Uterus (tissue), 3 donors: ENCODE measurements at regions not wholly inside any gene's neighbourhood (a gene's known extent, or its start where the extent isn't known, plus 50 kb on each side); places are given as distances from the start of the nearest gene placed in this dataset.
"Not testable (repeated sequence)": the region's sequence is repeated elsewhere in the genome, so short reads cannot be mapped to it uniquely, and the experiment has no call there.

Experiments used
- DNase-seq, 2 donors: peaks; one replicate each; pipeline ENCODE4 v3.0.0-alpha.2; 2019 to 2020
- H3K27ac ChIP-seq, 2 donors: fragments of 200-600 bp; sonication (generic); 1 replicate in 1 of 2; 2 replicates in 1 of 2; pipeline ENCODE4 v1.5.1; 2016 to 2018
- H3K27me3 ChIP-seq, 2 donors: fragments of 200-600 bp; sonication (generic); one replicate each; pipeline ENCODE4 v1.5.1; 2018 to 2019; ENCODE audit warnings: control low read depth in 1 of 2
- H3K36me3 ChIP-seq, 2 donors: fragments of 200-600 bp; sonication (generic); one replicate each; pipeline ENCODE4 v1.5.1; 2019; ENCODE audit warnings: control low read depth in 1 of 2
- H3K4me1 ChIP-seq, 2 donors: fragments of 200-600 bp; sonication (generic); one replicate each; pipeline ENCODE4 v1.5.1; 2018 to 2019; ENCODE audit warnings: control low read depth in 1 of 2
- H3K4me3 ChIP-seq, 2 donors: fragments of 200-600 bp; sonication (generic); 1 replicate in 1 of 2; 2 replicates in 1 of 2; pipeline ENCODE4 v1.5.1; 2018 to 2019; ENCODE audit warnings: mild to moderate bottlenecking in 1 of 2
- H3K9me3 ChIP-seq, 2 donors: fragments of 200-600 bp; sonication (generic); one replicate each; pipeline ENCODE4 v1.5.1; 2019; ENCODE audit warnings: control low read depth in 1 of 2
- CTCF ChIP-seq, 4 experiments: fragments of 200-600 bp in 2 of 4; fragments of 450-650 bp in 2 of 4; sonication (generic) in 2 of 4; IDR thresholded peaks; one replicate each; pipeline ENCODE4 v1.5.1; 2016 to 2019; ENCODE audit warnings: antibody characterized with exemption in 4 of 4, mild to moderate bottlenecking in 2 of 4, moderate library complexity in 1 of 4
- POLR2A ChIP-seq, 2 donors: fragments of 450-650 bp; IDR thresholded peaks; one replicate each; pipeline ENCODE4 v1.6.1; 2016; ENCODE audit warnings: antibody characterized with exemption in 2 of 2, mild to moderate bottlenecking in 1 of 2, moderate library complexity in 1 of 2
- intact Hi-C: fragments of 100-400 bp; cut with DNase I; formaldehyde crosslinking; loops from one replicate; pipeline ENCODE4 v1.15.1; 2023; ENCODE audit warnings: low total_unique reads
- donor health status: DM: yes; HTN: yes; CAD: no.

GRCh38 chr7:106583100-106583499, 77.9 kb downstream of the CCDC71L start:
- intact Hi-C loops, result no loop called here
- H3K36me3 ChIP-seq, result no peaks in the 10 kb centered on the region
- TF ChIP-seq CTCF (IDR thresholded peaks at IDR 0.05) (no peak), POLR2A (IDR thresholded peaks at IDR 0.05) (no peak)
- H3K4me3 ChIP-seq, result no peak overlapping the region
- H3K9me3 ChIP-seq, result no peaks in the 10 kb centered on the region
- H3K4me1 ChIP-seq, result no peaks in the 10 kb centered on the region
- no peaks in the 10 kb centered on the region for H3K27me3 ChIP-seq
- no peak overlapping the region for H3K27ac ChIP-seq
- DNase-seq, result no peak

GRCh38 chr7:106582365-106582764, 78.6 kb downstream of the CCDC71L start:
- TF ChIP-seq POLR2A (IDR thresholded peaks at IDR 0.05) (no peak), CTCF (IDR thresholded peaks at IDR 0.05) (no peak)
- Histone ChIP-seq H3K36me3 (no peaks in the 10 kb centered on the region), H3K27ac (no peak overlapping the region), H3K4me1 (no peaks in the 10 kb centered on the region), H3K4me3 (no peak overlapping the region), H3K9me3 (no peaks in the 10 kb centered on the region), H3K27me3 (no peaks in the 10 kb centered on the region)
- intact Hi-C loops, result no loop called here
- DNase-seq, result no peak

GRCh38 chr7:106579086-106579485, 81.9 kb downstream of the CCDC71L start:
- intact Hi-C loops, DNase-seq, H3K36me3 ChIP-seq, H3K27ac ChIP-seq, H3K4me3 ChIP-seq, H3K9me3 ChIP-seq, H3K4me1 ChIP-seq, H3K27me3 ChIP-seq: not testable (repeated sequence)

- no peaks in the 10 kb centered on the region for H3K4me1 ChIP-seq
- no peaks in the 10 kb centered on the region for H3K36me3 ChIP-seq
- H3K27me3 ChIP-seq, result no peaks in the 10 kb centered on the region
- intact Hi-C loops, result no loop called here
- H3K4me3 ChIP-seq, result no peak overlapping the region
- no peak overlapping the region for H3K27ac ChIP-seq
- TF ChIP-seq CTCF (IDR thresholded peaks at IDR 0.05), result no peak
- TF ChIP-seq POLR2A (IDR thresholded peaks at IDR 0.05), result no peak
- DNase-seq, result no peak
- no peaks in the 10 kb centered on the region for H3K9me3 ChIP-seq
Measured at GRCh38 chr7:106575138-106575823, 85.7 kb downstream of the CCDC71L start.

GRCh38 chr7:106573738-106574137, 87.2 kb downstream of the CCDC71L start:
- no peaks in the 10 kb centered on the region for H3K27me3 ChIP-seq
- no peaks in the 10 kb centered on the region for H3K9me3 ChIP-seq
- DNase-seq, result no peak
- H3K36me3 ChIP-seq, result no peaks in the 10 kb centered on the region
- no peak overlapping the region for H3K4me3 ChIP-seq
- intact Hi-C loops, result no loop called here
- no peak for TF ChIP-seq POLR2A (IDR thresholded peaks at IDR 0.05)
- no peak for TF ChIP-seq CTCF (IDR thresholded peaks at IDR 0.05)
- H3K27ac ChIP-seq, result no peak overlapping the region
- no peaks in the 10 kb centered on the region for H3K4me1 ChIP-seq
